Stimulated activated CD4-positive, alpha-beta T cell treated with anti-CD3 and anti-CD28 coated beads, Interleukin-4, amount 100 ng/mL, for 1 hour (primary cell): ENCODE measurements at regions not wholly inside any gene's neighbourhood (a gene's known extent, or its start where the extent isn't known, plus 50 kb on each side); places are given as distances from the start of the nearest gene placed in this dataset.
"Not testable (repeated sequence)": the region's sequence is repeated elsewhere in the genome, so short reads cannot be mapped to it uniquely, and the experiment has no call there.

Experiments used
- DNase-seq: peaks from one replicate; pipeline ENCODE4 v3.0.0-alpha.2; 2020

GRCh38 chr2:95767531-95767930 lies 175.7 kb downstream of the TRIM43 start:
- not testable (repeated sequence) for DNase-seq

GRCh38 chr2:95767950-95768349 lies 176.1 kb downstream of the TRIM43 start:
- DNase-seq, result not testable (repeated sequence)

- not testable (repeated sequence) for DNase-seq
Measured at GRCh38 chr2:95769256-95769655, 177.5 kb downstream of the TRIM43 start.

GRCh38 chr2:95770726-95771125 lies 178.9 kb downstream of the TRIM43 start:
- DNase-seq, result not testable (repeated sequence)

GRCh38 chr2:95774322-95775192 lies 182.8 kb downstream of the TRIM43 start:
- not testable (repeated sequence) for DNase-seq

GRCh38 chr2:95775193-95775531 lies 183.4 kb downstream of the TRIM43 start:
- not testable (repeated sequence) for DNase-seq
